ENCODE measurements at regions not wholly inside any gene's neighbourhood (a gene's known extent, or its start where the extent isn't known, plus 50 kb on each side); places are given as distances from the start of the nearest gene placed in this dataset.

DNA sequence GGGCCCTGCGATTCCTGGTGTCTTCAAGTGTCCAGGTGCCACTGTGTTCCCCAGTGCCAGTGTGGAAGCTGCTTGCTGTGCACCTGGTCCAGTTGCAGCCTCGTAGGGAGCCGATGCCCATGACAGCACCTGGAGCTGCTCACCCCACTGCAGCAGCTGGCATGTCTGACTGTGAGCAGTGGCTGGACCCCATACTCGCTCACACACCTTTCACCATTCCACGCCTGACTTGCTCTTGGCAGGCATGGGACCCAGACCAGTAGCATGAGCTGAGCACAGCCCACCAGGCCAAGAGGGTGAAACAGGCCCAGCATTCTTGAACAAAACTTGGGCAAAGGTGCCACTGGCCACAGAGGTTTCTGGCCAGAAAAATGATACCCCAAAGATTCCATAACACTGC lies 124.5 kb upstream of the THY1 start:
- in situ Hi-C loops (cut with MboI; ENCODE audit: low sequenced_read_pairs): no loop called here

DNA sequence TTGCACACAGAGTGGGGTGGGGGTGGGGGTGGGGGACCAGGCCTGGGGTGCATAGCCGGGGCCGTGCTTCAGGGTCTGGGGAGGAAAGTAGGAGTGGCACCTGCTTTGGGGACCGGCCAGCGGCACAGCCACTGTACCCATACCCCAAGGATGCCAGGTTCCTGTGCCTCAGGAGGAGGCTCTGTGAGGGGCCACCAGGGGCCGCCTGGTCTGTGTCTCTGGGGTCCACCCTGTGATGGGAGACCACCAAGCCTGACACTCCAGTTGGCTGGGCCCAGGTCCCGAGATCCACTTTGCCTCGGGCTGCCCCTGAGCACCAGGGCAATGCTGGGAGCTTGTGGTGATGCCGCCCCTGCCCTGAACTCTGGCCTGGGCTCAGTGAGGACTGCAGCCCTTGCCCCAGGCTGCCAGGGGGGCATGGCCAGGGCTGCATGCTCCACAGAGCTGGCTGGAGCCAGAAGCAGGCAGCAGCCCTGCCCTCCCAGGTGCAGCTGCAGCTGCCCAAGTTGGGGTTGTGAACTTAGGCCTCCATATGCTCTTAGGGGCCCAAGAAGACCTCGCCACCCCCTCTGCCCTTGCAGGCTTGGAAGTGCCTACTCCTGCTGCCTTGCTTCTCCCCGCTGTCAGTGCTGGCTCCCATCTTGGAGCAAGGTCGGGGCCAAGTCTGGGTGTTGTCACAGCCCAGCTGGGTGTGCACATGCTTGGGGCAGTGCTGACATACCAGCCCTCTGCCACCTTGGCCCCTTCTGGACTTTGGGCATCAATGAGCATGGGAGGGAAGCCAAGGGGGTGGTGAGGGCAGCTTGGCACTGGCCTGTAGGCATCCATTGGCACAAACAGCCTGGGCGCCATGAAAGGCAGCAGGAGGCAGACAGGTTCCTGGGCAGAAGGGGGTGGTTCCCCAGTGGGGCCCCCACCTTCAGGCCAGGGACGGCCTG lies 123.3 kb upstream of the THY1 start:
- in situ Hi-C loops (cut with MboI; ENCODE audit: low sequenced_read_pairs): no loop called here

DNA sequence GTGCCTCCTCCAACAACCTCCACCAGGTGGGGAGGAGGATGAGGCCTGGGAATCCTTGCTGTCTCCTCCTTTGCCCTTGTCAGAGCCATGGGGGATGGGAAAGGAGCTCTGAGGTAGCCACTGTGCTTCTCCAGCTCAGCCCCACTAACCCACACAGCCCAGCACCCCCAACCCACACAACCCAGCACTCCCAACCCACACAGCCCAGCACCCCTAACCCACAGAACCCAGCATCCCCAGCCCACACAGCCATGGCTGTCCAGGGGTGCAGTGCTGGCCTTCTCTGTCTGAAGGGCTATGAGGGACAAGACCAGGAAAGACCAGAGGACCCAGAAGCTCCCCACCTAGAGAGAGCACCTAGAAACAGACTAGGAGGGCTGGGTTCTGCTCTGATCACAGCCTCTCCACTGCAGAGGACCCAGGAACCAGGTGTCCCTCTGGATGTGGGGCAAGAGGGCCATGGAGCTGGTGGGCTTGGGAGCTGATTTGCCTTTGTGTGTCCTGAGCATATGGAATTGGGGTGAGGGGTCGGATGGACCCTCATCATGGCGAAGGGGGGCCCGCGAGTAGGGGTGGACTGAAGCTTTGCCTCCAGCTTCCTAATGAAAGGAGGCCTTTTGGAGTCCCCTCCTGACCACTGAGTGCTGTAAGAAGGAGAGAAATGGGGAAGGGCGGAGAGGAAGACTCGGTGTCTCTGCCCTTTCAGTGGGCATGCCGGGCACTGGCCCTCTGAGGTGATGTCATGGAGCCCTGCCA lies 117.6 kb upstream of the THY1 start:
- in situ Hi-C loops (cut with MboI; ENCODE audit: low sequenced_read_pairs): no loop called here

DNA sequence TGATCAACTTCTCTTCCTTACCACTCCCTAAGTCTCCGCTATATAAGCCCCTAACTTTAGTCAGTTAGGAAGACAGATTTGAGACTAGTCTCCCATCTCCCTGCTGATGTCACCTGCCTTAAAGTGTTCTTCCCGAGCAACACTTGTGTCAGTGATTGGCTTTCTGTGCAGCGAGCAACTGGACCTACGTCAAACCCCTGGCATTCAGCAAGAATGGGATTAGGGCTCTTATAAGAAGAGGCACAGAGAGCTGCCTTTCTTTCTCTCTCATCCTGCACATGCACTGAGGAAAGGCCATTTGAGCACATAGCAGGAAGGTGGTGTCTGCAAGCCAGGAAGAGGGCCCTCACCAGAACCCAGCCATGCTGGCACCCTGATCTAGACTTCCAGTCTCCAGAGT lies 116.6 kb upstream of the THY1 start:
- in situ Hi-C loops (cut with MboI; ENCODE audit: low sequenced_read_pairs): no loop called here

DNA sequence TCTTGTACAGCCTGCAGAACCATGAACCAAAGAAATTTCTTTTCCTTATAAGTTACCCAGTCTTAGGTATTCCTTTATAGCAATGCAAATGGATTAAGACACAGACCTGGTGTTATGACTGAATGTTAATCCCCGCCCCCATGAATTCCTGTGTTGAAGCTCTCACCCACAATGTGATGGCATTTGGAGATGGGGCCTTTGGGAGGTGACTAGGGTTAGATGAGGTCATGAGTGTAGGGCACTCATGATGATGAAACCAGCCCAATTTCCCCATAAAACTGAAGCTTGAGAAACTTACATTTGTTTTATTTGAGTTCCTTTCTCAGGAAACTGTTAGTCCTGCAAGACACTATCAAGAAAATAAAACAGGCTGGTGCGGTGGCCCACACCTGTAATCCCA lies 115.8 kb upstream of the THY1 start:
- in situ Hi-C loops (cut with MboI; ENCODE audit: low sequenced_read_pairs): no loop called here

DNA sequence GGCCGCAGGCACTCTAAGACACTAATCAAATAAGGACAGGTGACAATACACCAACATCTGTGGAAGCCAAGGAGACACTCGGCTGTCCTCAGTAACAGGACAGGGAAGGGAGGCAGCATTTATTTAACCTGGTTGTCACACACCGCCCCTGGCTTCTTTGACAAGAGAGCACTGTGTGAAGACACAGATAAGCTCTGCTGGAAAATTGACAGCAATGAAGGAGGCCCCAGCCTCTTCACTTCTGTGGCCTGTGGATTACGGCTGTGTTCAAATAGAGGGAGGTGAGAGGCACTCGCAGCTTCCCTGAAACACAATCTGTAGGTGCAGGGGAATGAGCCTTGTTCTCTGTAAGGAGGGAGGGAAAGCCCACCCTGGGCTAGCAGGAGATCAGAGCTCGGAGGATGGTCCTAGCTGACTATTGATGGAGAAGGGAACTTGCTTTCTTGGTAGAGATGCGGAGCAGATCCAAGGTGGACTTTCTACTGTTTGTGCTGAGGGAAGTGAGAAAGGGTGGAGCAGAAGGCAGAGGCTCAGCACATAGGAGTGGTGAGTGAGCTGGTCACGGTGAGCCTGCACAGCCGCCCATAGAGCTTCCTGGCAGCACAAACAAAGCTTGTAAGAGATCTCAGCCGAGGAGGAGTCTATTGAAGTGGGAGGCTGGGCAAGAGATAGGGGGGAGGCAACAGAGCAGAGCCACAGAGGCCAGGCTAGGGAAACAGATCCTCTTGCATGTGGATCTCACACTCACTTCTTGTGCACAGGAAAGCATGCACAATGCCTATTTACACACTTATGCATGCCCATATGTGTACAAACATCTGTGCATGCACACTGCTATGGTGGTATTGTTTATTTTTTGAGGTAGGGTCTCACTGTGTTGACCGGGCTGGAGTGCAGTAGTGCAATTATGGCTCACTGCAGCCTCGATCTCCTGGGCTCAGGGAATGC lies 114.6 kb upstream of the THY1 start:
- in situ Hi-C loops (cut with MboI; ENCODE audit: low sequenced_read_pairs): no loop called here

DNA sequence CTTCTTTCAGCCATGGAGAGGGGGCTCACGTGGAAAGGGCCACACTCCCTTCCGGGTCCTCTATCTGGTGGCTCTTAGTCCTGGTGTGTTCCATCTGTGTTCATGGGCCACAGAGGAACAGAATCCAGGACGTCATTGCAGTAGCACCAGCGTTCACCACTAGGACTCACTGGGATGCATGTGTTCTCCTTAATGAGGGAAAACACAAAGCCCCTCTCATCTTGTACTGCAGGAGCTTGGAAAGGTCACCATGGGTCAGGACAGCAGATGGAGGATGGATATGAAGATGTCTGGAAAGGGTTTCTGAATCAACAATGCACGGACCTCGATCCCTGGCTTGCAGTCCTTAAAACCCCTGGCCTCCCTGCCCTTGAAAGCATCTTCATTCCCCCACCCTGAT lies 113.8 kb upstream of the THY1 start:
- in situ Hi-C loops (cut with MboI; ENCODE audit: low sequenced_read_pairs): no loop called here

DNA sequence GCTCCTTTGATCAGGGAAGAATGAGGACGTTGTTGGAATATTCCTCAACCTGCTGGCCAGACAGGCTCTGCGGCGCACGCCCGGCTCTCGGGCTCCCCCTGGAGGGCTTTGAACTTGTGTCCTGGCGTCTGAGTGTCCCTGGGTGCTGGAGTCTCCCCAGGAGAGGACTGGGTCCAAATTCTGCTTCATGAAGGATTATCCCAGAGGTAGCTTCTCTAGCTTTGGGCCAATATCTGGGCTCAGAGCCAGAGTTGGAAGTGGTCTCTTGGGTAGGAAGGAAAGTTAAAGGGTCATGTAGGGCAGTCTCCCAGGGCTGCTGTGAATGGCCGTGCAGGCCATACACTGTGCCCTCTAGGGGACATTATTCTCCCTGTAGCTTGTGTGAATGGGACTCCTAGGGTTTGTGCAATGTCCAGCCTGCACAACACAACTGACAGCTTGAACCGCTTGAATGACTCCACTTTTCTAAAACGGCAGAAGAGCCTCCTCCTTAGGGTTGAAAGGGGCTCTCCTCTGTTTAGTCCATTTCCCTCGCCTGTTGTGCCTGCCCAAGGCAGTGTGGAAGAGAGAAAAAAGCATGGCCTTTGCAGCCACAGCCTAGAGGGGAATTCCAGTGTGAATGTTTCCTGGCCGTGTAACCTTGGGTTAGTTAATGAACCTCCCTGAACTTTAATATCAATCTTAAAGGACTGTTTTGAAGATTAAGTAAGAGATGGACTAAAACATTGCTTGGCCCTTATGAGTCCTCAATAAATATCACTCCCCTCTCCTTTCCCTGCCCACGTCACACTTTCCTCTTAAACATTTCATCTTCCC lies 111.2 kb upstream of the THY1 start:
- in situ Hi-C loops (cut with MboI; ENCODE audit: low sequenced_read_pairs): no loop called here

DNA sequence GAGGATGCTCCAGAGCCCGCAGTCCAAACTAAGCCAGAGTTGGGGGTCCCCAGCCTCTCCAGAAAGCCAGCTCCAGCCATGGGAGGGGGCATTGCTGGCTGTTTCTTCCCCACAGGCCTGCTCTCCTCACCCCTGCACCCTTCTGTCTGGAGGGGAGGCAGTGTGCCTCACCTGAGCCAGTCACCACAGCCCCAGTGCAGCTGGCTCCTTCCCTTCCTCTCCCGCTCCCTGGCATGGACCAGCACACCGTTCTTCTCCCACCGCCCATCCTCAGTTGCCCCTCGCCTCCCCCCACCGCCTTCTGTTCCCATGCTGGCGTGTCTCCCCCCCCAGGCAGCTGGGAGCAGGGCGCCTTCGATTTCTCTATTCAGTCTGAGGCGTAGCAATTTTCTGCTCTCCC lies 110.5 kb upstream of the THY1 start:
- in situ Hi-C loops (cut with MboI; ENCODE audit: low sequenced_read_pairs): no loop called here

DNA sequence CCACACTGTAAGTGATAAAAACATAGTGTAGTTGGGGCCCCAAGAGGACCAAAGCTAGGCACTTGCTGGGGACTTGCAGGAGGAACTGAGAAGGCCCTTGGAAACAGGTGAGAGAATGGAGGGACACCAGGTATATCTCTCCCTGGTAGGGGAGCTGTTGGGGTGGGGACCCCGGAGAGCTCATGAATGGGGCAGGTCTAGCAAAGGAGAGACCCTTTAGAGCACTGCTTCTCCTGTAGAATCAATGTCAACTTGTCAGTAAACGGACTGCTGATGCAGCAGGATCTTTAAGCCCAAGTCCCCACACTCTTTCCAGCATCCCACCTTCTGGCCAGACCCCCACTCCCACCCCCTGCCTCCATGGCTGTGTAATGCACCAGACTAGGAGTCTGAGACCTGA lies 109.6 kb upstream of the THY1 start:
- in situ Hi-C loops (cut with MboI; ENCODE audit: low sequenced_read_pairs): no loop called here

DNA sequence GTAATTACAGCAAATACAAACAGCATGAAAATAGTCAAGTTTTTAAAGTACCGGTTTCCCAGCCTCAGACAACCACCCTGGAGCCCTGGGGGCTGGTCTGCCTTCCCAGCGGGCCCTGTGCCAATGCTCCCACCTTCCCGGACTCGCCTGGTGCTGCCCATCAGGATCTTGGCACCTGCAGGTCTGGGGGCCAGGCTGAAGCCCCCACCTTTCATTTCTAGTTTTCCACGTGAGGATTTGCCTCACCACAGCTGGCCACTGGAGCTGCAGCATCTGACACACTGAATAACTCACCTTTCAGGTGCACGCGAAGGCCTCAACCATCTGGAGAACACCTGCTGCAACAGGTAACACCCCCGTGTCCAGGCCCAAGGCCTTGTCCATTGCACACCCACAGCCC lies 108.7 kb upstream of the THY1 start:
- in situ Hi-C loops (cut with MboI; ENCODE audit: low sequenced_read_pairs): no loop called here

DNA sequence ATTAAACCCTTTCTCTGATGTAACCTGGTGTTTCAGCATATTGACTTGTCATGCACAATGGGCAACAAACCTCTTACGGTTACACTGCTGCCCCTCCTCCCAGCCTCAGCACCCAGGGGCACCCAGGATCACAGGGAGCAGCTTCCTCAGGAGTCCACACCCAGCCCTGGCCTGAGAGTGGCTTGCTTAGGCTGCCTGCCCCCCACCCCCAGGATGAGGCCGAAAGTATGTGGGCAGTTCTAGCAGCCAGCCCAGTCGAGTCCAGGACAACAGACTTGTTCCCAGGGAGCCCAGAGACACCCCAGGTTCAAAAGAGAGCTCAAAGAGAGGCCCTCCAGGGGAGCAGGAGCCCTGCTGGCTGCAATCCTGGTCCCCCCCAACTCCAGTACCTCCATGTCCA lies 108.1 kb upstream of the THY1 start:
- in situ Hi-C loops (cut with MboI; ENCODE audit: low sequenced_read_pairs): no loop called here

DNA sequence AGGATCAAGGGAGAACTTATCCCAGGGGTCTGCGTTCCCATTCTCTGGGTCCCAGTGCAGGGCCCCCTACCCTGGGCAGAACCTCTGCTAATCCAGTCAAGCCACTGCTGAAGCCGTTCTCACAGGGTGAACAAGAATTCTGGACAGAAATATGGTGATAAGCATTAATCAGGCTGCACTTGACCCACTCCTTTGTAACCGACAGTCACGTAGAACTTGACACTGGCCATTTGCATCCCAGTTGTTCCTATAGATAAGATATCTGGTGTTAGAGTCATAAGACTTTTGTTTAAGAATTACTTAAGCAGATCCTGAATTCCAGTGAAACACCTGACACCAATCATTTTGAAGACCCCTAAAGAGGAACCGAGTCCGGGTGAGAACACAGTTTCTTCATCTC lies 107.5 kb upstream of the THY1 start:
- in situ Hi-C loops (cut with MboI; ENCODE audit: low sequenced_read_pairs): no loop called here

DNA sequence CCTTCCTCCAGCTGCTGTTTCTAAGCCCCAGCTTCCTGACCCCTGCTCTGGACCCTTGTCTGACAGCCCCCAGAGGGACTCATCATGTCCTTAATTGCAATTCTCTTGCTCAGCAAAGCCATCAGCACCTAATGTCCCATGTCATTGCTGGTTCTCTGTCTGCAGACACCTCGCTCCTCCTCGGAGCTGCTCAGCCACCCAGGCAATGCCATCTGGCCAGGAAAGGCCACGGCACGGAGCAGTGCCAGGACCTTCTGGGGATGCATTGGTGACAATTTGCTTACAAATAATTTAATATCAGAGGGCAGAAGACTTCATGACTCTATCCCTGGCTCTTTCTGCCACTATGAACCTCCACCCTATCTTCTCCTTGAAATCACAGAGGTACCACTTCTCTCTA lies 107.0 kb upstream of the THY1 start:
- in situ Hi-C loops (cut with MboI; ENCODE audit: low sequenced_read_pairs): no loop called here

DNA sequence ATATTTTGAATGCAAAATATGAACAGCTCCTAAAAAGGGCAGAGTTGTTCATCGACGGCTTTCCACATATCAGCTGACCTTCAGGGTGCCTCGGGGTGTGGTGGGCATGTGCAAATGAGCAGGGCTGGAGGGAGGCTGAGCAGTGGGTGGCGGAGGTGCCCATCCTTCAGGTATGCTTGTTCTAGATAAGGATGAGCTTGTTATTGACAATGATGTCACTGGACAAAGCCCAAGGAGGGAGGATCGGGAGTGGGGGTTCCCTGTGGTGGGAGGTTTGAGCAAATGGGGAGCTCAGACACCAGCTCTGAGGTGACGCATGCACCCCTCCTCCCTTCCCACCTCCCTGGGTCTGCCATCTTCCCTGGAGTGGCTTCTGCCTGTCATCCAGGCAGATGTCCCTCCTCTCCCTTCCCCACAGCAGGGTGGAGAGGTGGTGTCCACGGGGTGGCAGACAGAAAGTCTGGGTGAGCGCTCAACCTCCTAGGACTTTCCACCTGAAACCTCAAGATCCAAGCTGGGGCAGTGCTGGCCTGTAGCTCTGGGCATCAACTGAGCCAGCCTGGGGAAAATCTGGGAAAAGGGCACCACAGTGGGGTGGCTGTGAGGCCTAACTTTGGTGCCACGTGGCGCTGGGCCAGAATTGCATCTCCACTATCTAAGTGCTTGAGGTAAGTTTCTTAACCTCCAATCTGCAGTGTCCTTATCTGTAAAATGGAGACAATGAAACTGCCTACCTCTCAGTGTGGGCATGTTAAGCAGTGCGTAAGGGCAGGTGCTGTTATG lies 106.3 kb upstream of the THY1 start:
- in situ Hi-C loops (cut with MboI; ENCODE audit: low sequenced_read_pairs): no loop called here

DNA sequence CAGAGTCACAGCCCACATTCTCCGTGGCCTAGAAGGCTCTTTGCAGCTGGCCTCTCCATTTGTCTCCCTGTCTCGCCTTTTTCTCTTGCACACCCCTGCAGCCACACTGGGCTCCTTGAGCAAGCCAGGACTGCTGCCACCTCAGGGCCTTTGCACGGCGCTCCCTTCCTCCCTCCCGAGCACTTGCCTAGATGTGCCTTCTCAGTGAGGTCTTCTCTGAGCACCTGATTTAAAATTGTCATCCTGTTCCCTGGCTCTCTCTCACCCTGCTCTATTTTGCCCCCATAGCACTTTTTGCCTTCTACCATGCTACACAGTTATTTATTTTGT lies 102.9 kb upstream of the THY1 start:
- in situ Hi-C loops (cut with MboI; ENCODE audit: low sequenced_read_pairs): no loop called here

DNA sequence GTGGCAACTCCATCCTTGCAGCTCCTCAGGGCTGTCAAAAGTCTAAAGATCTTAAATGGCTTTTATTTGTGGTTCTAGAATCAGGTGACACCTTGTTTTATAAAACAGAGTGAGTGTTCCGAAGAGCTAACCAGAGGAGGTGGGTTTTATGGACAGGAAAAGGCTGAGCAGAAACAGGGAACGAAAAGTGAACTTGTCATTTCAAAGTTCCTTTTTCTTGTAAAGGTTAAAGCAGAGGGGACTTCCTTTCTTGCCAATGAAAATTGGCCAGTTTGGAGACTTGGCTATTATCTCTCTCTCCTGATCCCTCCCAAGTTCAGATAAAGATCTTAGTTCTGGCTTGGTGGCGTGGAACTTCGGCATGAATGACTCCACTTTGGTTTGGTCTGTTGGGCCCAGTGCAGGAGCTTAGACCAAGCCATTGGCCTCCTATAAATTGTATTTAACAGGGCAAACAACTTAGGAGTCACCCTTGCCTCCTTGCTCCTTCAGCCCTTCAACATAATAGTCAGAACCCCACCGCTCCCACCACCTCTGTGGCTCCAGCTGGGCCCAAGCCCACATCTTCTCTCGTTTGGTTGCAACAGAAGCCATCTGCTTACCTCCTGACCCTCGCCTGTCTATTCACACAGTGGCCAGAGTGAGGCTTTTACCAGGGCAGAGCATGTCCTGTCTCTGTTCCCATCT lies 102.4 kb upstream of the THY1 start:
- in situ Hi-C loops (cut with MboI; ENCODE audit: low sequenced_read_pairs): no loop called here

DNA sequence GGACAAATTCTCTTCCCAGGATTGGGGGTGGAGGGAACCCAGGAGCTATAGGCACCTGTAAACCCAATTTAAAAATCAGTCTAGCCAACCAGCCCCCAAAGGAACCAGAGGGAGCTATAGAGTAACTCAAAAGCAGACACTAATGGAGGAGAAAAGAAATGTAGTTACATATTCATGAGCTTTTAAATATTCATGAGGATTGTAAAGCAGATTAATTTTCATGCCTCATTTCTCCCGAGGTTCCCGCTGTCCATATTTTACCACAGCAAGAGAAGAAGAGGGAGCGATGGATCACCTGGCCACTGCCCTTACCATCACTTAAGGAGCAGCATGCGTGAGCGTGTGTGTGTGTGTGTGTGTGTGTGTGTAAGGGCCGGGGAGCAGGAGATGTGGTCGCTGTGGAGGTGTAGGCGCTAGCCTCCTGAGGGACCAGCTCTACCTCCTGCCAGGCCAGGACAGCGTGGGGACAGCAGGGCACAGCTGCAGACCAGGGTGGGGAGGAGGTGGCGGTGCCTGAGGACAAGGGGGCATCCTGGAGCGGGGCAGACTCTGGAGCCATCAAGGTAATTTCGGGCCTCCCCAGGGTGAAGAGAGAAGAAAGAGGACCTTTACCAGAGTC lies 100.7 kb upstream of the THY1 start:
- in situ Hi-C loops (cut with MboI; ENCODE audit: low sequenced_read_pairs): no loop called here

DNA sequence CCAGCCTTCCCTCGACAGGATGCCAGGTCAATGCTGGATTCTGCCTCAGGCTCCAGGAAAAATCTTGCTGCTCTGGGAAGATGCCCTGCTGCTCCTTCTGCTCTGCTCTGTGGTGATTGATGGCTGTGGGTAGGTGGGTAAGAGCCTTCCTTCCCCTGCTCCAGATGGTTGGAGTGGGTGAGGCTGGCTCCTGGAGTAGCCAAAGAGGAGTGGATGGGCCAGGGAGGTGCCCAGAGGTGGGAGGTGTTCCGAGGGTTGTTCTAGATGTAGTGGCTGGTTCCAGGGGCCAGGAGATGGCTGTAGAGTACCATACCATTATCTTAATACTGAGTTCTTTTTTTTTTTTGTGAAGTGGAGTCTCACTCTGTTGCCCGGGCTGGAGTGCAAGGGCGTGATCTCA lies 99.6 kb upstream of the THY1 start:
- in situ Hi-C loops (cut with MboI; ENCODE audit: low sequenced_read_pairs): no loop called here

Data from HL-60/S4 treated with retinoic acid at 250 ng/mL for 4 days and 3 days (cell line).